Activated CD8-positive, alpha-beta memory T cell treated with anti-CD3 and anti-CD28 coated beads, Interleukin-2, amount 10 ng/mL, durations not matched to agents 7 days and 5 days (primary cell): ENCODE measurements at regions not wholly inside any gene's neighbourhood (a gene's known extent, or its start where the extent isn't known, plus 50 kb on each side); places are given as distances from the start of the nearest gene placed in this dataset.

Experiments used
- ATAC-seq: fragments of 150-1000 bp; cut with Tn5 transposase; one replicate; pipeline ENCODE4 v1.10.0; 2021; ENCODE audit warnings: moderate library complexity
- CTCF ChIA-PET: fragments of 350-600 bp; sonication (Branson Sonifier 250); formaldehyde crosslinking; loops from one replicate; lab custom pipeline; 2021; ENCODE audit warnings: antibody characterized with exemption; lab: Charles Lee
- DNase-seq: peaks from one replicate; pipeline ENCODE4 v3.0.0-alpha.2; 2020
- H3K27ac Mint-ChIP-seq: one replicate; pipeline ENCODE4 v1.8.0; 2021; ENCODE audit warnings: mild to moderate bottlenecking, mixed read lengths
- H3K27me3 Mint-ChIP-seq: one replicate; pipeline ENCODE4 v1.8.0; 2021; ENCODE audit warnings: mixed read lengths
- H3K36me3 Mint-ChIP-seq: one replicate; pipeline ENCODE4 v1.8.0; 2021; ENCODE audit warnings: mild to moderate bottlenecking, mixed read lengths
- H3K4me1 Mint-ChIP-seq: one replicate; pipeline ENCODE4 v1.8.0; 2021; ENCODE audit warnings: mixed read lengths
- H3K4me3 Mint-ChIP-seq: one replicate; pipeline ENCODE4 v1.8.0; 2021; ENCODE audit warnings: mild to moderate bottlenecking, moderate library complexity, mixed read lengths
- H3K9me3 Mint-ChIP-seq: one replicate; pipeline ENCODE4 v1.8.0; 2022; ENCODE audit warnings: low read depth, mixed read lengths

DNA sequence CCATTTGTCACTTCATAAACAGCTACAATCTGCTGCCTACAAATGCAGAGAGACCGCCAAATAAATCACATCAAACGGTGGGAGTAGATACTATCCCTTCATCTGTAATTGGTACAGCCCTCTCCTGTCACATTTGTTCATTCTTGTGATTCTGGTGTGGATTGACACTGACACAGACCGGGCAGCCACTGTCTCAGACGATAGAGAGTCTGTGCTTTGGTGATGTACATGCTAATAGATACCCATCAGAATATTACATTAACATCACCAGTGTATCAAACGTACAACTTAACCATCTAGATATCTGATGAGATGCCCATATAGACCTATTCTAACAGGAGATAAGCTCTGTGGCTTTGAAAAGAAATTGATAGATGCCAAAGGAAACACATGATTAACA, 419.7 kb upstream of the ZEB2 start:
- CTCF ChIA-PET = no interaction called here
- Mint-ChIP-seq H3K4me3 (no peak overlapping the region), H3K36me3 (no peaks in the 10 kb centered on the region), H3K9me3 (no peaks in the 10 kb centered on the region), H3K4me1 (no peaks in the 10 kb centered on the region), H3K27me3 (peaks cover 19% of the 10 kb centered on the region), H3K27ac (no peak overlapping the region)
- ATAC-seq (no peak), DNase-seq (no peak)

DNA sequence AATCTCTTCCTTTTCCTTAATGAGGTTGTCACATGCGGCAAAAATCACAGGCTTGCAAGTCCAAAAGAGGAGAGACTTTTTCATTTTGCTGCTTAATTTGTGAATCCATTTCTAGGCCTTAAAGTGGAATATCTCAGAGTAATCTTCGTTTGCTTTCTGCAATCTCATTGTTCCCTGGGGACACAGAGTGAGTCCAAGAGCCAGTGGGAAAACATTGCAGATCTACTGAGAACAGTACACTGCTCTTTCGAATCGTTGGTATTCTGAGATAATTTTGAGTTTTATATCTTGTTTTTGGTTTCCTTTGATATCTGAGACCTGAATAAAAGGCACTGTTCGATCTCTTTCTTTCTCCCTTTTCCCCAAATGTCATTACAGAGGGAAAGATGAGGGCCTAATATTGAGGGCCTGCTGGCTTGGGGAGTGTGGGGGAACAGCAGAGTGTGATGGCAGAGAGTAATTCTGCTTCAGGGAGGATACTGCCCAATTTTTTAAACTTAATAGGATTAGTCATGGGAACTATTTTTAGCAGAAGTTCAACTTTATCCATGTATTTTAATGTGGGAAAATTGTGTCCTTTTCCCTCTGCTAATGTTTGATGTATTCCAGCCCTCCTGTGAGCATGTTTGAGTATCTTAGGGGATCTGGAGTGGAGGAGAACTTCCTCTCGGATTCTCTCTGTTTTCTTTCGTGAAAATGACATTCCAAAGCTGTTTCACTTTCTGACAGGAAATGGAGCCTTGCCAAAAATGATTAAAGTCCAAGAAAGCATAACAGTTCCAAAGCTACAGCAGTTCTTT, 418.2 kb upstream of the ZEB2 start:
- Mint-ChIP-seq H3K27me3 (peaks cover 20% of the 10 kb centered on the region), H3K4me1 (no peaks in the 10 kb centered on the region), H3K9me3 (no peaks in the 10 kb centered on the region), H3K4me3 (no peak overlapping the region), H3K27ac (no peak overlapping the region), H3K36me3 (no peaks in the 10 kb centered on the region)
- CTCF ChIA-PET = no interaction called here
- ATAC-seq (no peak), DNase-seq (no peak)

DNA sequence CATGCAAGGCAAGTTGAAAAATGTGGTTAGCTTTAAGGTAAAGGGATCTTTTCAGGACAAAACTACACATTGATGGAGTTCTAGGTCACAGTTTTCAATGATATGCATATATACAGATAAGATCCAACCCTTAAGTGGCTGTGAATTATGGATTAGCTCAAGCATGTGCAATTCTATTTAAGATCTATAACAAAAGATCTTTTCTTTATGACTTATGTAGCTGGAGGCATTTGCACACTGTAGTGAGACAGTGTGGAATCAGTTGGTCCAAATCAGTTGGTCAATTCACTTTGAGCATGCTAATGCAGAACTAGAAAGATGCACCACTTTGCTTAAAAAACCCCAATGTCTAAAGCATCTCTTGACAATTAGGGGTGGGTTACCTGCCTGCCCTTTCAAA, 417.1 kb upstream of the ZEB2 start:
- DNase-seq (no peak), ATAC-seq (no peak)
- CTCF ChIA-PET = no interaction called here
- peaks cover 15% of the 10 kb centered on the region for H3K27me3 Mint-ChIP-seq
- H3K36me3 Mint-ChIP-seq = no peaks in the 10 kb centered on the region
- no peak overlapping the region for H3K4me3 Mint-ChIP-seq
- H3K9me3 Mint-ChIP-seq = peaks cover 2% of the 10 kb centered on the region
- H3K4me1 Mint-ChIP-seq = no peaks in the 10 kb centered on the region
- H3K27ac Mint-ChIP-seq = no peak overlapping the region

DNA sequence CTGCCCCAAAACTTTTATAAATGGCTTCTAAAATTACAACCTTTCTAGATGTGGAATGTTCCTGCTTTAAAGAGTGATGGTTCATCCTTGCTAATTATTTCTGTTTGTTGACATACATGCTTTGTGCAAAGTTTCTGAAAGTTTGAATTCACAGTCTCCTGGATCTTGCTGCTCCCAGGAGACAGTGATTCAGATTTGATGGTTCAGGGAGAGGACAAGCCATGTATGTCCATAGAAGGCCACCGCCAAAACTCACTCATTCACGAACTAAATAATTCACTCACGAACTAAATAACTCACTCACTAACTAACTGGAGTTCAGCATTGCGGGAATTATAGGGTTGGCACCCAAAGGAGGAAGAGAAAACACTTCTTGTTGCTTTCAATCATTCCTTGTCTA, 416.5 kb upstream of the ZEB2 start:
- Mint-ChIP-seq H3K27me3 (peaks cover 15% of the 10 kb centered on the region), H3K27ac (no peak overlapping the region), H3K36me3 (no peaks in the 10 kb centered on the region), H3K4me1 (no peaks in the 10 kb centered on the region), H3K9me3 (peaks cover 2% of the 10 kb centered on the region), H3K4me3 (no peak overlapping the region)
- DNase-seq (no peak), ATAC-seq (no peak)
- CTCF ChIA-PET = no interaction called here

DNA sequence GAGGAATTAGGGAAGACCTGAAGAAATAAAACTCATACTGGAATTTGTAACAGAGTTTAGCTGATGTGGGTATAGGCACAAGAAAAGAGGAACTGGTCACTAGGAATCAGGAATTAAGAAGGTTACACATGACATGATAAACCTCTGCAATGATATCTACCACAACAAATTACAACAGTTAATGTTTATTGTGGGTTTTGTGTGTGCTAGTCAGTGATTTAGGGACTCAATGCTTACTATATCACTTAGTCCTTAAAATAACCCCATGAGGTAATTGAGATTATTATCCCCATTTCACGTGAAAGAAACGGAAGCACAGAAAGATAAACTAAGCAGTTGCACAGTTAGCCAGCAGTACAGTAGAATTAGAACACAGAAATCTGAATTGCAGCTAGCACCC, 415.8 kb upstream of the ZEB2 start:
- CTCF ChIA-PET = no interaction called here
- Mint-ChIP-seq H3K4me3 (no peak overlapping the region), H3K4me1 (no peaks in the 10 kb centered on the region), H3K36me3 (no peaks in the 10 kb centered on the region), H3K9me3 (peaks cover 2% of the 10 kb centered on the region), H3K27me3 (peaks cover 15% of the 10 kb centered on the region), H3K27ac (no peak overlapping the region)
- ATAC-seq = no peak
- no peak for DNase-seq

DNA sequence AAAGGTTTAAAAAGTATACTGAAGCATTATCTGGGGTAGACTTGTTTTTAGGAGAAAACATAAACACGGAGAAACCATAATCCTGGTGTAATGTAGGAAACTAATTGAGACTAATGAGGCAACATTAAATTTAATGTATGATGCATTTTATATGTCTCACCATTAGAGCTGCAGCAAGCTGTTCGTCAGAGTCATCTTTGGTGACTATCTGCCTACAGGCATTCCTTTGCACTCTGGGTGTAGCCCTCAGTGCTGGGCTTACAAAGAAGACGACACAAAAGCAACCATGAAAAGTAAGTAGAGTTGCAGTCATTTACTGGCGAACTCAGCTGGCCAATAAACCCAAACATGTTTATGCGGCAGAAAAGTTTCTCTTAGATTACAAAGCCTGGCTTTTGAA, 415.3 kb upstream of the ZEB2 start:
- ATAC-seq (no peak), DNase-seq (no peak)
- CTCF ChIA-PET = no interaction called here
- H3K27ac Mint-ChIP-seq = no peak overlapping the region
- H3K36me3 Mint-ChIP-seq = no peaks in the 10 kb centered on the region
- no peak overlapping the region for H3K4me3 Mint-ChIP-seq
- no peaks in the 10 kb centered on the region for H3K4me1 Mint-ChIP-seq
- H3K9me3 Mint-ChIP-seq = peaks cover 2% of the 10 kb centered on the region
- peaks cover 15% of the 10 kb centered on the region for H3K27me3 Mint-ChIP-seq

DNA sequence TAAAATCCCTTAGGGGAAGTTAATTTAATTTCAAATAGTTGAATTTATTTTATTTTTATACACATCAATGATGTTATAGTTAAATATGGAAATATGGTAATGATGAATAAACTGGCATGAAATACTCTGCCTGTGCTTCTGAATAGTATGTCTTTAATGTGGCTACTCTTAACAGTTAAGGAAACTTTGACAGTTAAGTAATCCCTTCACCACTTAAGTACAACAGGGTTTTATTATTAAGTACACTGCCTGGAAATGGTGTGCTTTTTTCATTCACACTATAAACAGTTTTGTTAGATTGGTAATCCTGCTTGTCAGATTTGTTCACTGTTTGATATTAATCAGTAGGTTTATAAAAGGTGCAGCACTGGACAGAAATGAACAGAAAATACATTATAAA, 412.0 kb upstream of the ZEB2 start:
- H3K9me3 Mint-ChIP-seq = peaks cover 2% of the 10 kb centered on the region
- no peaks in the 10 kb centered on the region for H3K36me3 Mint-ChIP-seq
- CTCF ChIA-PET = no interaction called here
- H3K27me3 Mint-ChIP-seq = peaks cover 10% of the 10 kb centered on the region
- no peak overlapping the region for H3K4me3 Mint-ChIP-seq
- ATAC-seq = no peak
- H3K4me1 Mint-ChIP-seq = no peaks in the 10 kb centered on the region
- H3K27ac Mint-ChIP-seq = no peak overlapping the region
- no peak for DNase-seq

DNA sequence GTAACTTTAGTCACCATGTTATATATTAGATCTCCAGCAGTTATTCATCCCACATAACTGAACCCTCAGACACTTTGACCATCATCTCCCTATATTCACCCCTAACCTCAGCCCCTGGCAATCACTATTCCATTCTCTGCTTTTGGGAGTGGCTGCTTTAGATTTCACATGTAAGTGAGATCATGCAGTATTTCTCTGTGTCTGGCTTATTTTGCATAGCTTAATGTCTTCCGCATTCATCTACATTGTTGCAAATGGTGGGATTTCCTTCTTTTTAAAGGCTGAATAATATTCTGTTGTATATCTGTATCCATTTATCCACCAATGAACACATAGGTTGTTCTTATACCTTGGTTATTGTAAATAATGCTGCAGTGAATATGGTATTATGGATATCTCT, 411.6 kb upstream of the ZEB2 start:
- Mint-ChIP-seq H3K36me3 (no peaks in the 10 kb centered on the region), H3K9me3 (peaks cover 2% of the 10 kb centered on the region), H3K4me3 (no peak overlapping the region), H3K27me3 (peaks cover 11% of the 10 kb centered on the region), H3K27ac (no peak overlapping the region), H3K4me1 (no peaks in the 10 kb centered on the region)
- no peak for DNase-seq
- CTCF ChIA-PET = no interaction called here
- ATAC-seq = no peak

DNA sequence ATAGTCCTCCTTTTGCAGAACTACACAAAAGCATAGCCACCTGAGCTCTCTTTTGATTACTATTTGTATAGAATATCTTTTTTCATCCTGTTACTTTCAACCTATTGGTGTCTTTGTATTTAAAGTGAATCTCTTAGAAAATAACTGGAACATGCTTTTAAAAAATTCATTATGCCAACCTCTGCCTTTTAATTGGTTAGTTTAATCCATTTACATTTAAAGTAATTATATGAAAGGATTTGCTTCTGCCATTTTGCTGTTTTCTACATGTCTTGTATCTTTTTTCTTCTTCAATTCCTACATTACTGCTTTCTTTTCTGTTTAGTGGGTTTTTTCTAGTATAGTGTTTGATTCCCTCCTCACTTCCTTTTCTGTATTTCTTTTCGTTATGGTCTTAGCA, 407.5 kb upstream of the ZEB2 start:
- Mint-ChIP-seq H3K4me1 (peaks cover 1% of the 10 kb centered on the region), H3K27ac (no peak overlapping the region), H3K9me3 (no peaks in the 10 kb centered on the region), H3K27me3 (peaks cover 16% of the 10 kb centered on the region), H3K36me3 (no peaks in the 10 kb centered on the region), H3K4me3 (no peak overlapping the region)
- CTCF ChIA-PET = no interaction called here
- no peak for DNase-seq
- no peak for ATAC-seq

DNA sequence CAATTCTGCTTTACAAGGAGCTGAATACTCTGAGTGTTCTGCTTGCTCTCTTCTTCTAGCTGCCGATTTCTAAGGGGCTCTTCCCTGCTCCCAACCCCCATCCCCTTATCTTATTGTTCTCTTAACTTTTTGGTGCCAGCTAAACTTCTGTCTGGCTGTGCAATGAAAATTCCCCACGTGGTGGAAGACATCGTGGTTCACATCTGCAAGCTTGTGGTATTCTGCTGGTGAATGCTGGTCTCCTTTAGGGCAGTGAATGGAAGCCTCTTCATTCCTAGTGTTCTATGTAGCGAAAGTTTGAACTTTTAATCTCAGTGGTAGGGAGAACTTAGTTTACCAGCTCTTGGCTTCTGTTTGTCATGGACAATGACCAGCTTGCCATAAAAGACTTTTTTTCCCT, 406.0 kb upstream of the ZEB2 start:
- H3K4me3 Mint-ChIP-seq = no peak overlapping the region
- CTCF ChIA-PET = no interaction called here
- ATAC-seq = no peak

DNA sequence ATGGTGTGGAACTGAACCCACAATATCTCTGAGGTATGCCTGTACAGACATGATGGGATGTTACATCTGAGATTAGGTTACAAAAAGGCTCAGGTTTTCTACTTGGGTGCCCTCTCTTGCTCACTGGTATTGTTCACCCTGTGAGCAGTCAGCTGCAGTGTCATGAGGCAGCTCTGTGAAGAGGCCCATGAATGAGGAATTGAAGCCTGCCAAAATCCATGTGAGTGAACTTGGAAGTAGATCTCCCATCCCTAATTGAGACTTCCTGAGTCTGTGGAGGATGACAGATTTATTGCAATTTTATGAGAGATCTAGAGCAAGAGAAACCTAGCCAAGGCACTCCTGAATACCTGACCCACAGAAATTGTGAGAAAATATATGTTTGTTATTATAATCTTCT, 404.9 kb upstream of the ZEB2 start:
- DNase-seq (no peak), ATAC-seq (no peak)
- Mint-ChIP-seq H3K9me3 (no peaks in the 10 kb centered on the region), H3K4me3 (no peak overlapping the region), H3K27me3 (peaks cover 23% of the 10 kb centered on the region), H3K4me1 (peaks cover 4% of the 10 kb centered on the region), H3K36me3 (no peaks in the 10 kb centered on the region), H3K27ac (no peak overlapping the region)
- CTCF ChIA-PET = no interaction called here

More for the DNA sequence above, 406.0 kb upstream of the ZEB2 start:
- peaks cover 19% of the 10 kb centered on the region for H3K27me3 Mint-ChIP-seq
- H3K9me3 Mint-ChIP-seq = no peaks in the 10 kb centered on the region
- no peak overlapping the region for H3K27ac Mint-ChIP-seq
- H3K4me1 Mint-ChIP-seq = peaks cover 4% of the 10 kb centered on the region
- DNase-seq = no peak
- H3K36me3 Mint-ChIP-seq = no peaks in the 10 kb centered on the region

DNA sequence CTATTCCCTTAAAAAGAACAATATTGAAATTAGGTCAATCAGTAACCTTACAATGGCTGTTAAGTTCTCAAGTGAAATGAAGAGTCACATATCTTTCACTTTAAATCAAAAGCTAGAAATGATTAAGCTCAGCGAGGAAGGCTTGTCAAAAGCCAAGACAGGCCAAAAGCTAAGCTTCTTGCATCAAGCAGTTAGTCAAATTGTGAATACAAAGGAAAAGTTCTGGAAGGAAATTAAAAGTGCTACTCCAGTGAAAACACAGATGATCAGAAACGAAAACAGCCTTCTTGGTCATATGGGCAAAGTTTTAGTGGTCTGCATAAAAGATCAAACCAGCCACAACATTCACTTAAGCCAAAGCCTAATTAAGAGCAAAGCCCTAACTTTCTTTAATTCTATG, 402.6 kb upstream of the ZEB2 start:
- no peak for ATAC-seq
- H3K4me3 Mint-ChIP-seq = no peak overlapping the region
- DNase-seq = no peak
- H3K27ac Mint-ChIP-seq = no peak overlapping the region
- H3K9me3 Mint-ChIP-seq = peaks cover 2% of the 10 kb centered on the region
- H3K4me1 Mint-ChIP-seq = peaks cover 4% of the 10 kb centered on the region
- CTCF ChIA-PET = no interaction called here
- H3K36me3 Mint-ChIP-seq = no peaks in the 10 kb centered on the region
- H3K27me3 Mint-ChIP-seq = peaks cover 20% of the 10 kb centered on the region

DNA sequence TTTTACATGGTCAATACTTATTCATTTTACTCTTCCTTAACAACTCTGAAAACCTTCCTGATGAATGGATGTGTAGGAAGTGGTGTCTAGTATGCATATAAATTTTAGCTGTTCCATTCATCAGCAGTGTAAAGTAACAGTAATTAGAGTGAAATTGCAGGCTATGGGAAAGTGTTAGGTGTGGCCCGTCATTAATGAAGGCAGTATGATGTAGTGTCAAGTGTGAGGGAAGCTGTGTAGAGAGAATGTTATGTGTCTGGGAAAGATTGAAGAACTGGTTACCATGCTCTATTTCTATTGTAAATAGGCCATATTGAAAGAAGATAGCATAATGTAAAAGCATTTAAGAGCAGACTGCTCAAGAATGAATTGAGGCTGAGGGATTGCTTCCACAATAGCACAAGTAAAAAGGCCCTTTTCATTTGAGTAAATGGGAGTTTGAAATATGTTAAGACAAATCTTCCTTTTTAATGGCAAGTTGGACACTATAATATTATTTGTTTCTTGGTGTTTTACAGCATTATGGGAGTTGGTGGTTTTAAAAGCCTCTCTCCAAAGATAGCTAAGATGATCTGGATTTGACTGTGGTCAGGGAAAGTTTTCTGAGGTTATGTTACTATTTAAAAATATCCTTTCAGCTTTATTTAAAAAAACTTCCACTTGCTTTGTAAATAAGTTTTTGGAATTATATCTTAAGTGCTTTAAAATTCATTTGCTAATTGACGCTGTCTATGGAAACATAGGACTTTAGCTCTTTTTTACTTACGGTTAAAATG, 401.0 kb upstream of the ZEB2 start:
- H3K27ac Mint-ChIP-seq = no peak overlapping the region

DNA sequence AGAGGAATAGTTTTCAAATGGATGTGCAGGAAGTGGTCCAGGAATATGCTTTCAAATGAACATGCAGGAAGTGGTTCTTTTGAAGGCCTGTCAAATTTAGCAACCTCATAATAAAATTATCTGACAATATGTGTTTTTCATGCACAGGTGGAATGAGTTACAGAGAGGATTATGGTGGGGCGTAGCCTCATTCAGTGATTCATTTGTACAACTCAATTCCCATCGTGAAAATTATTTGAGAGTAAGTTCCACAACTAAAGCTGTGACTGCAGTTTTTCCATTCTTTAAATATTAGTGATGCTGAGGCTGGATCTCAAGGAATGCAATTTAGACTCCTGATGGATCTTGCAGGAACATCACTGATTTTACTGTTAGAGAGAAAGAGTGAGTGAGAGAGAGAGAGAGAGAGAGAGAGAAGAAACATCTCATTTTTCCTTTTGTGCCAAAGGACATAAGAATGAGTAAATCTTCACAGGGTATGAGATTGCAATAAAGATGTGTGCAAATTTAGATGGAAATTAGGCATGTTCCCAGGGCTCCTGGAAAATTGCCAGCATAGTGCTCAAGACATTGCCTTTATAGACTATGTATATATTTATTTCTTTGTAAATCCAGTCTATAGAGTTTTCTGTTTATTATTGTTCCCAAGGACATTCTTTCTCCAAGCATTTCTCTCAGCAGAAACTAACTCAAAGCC, 394.9 kb upstream of the ZEB2 start:
- no peaks in the 10 kb centered on the region for H3K4me1 Mint-ChIP-seq
- CTCF ChIA-PET = no interaction called here
- ATAC-seq = no peak
- no peak overlapping the region for H3K4me3 Mint-ChIP-seq
- no peak overlapping the region for H3K27ac Mint-ChIP-seq
- H3K9me3 Mint-ChIP-seq = peaks cover 2% of the 10 kb centered on the region
- H3K36me3 Mint-ChIP-seq = no peaks in the 10 kb centered on the region
- DNase-seq = no peak
- H3K27me3 Mint-ChIP-seq = peaks cover 3% of the 10 kb centered on the region

More for the DNA sequence above, 401.0 kb upstream of the ZEB2 start:
- H3K4me3 Mint-ChIP-seq = no peak overlapping the region
- peaks cover 17% of the 10 kb centered on the region for H3K27me3 Mint-ChIP-seq
- H3K4me1 Mint-ChIP-seq = peaks cover 4% of the 10 kb centered on the region
- H3K9me3 Mint-ChIP-seq = peaks cover 2% of the 10 kb centered on the region
- CTCF ChIA-PET = no interaction called here
- no peak for ATAC-seq
- DNase-seq = no peak
- H3K36me3 Mint-ChIP-seq = no peaks in the 10 kb centered on the region
